Right lobe of liver (tissue), 6 donors: ENCODE measurements at regions not wholly inside any gene's neighbourhood (a gene's known extent, or its start where the extent isn't known, plus 50 kb on each side); places are given as distances from the start of the nearest gene placed in this dataset.

Source experiments
- ATAC-seq, 4 donors: fragments of 200-7000 bp; cut with Tn5 transposase; one replicate each; pipeline ENCODE4 v1.9.1; 2020; ENCODE audit warnings: mild to moderate bottlenecking in 4 of 4, moderate library complexity in 4 of 4
- DNase-seq, 3 donors: peaks; one replicate each; pipeline ENCODE4 v3.0.0-alpha.2; 2020
- H3K27ac ChIP-seq, 3 donors: fragments of 200-600 bp; one replicate each; pipeline ENCODE4 v1.8.0; 2022
- H3K27me3 ChIP-seq, 2 donors: fragments of 200-600 bp; one replicate each; pipeline ENCODE4 v1.8.0; 2022
- H3K36me3 ChIP-seq, 4 donors: fragments of 200-600 bp; sonication (generic) in 1 of 4; one replicate each; pipeline versions ENCODE4 v1.5.1 to v1.8.0; 2017 to 2022; ENCODE audit warnings: control low read depth in 1 of 4
- H3K4me1 ChIP-seq, 4 donors: fragments of 200-600 bp; sonication (generic) in 1 of 4; one replicate each; pipeline versions ENCODE4 v1.5.1 to v1.8.0; 2017 to 2022; ENCODE audit warnings: control low read depth in 1 of 4
- H3K4me3 ChIP-seq, 3 donors: fragments of 200-600 bp; one replicate each; pipeline ENCODE4 v1.8.0; 2022
- H3K9me3 ChIP-seq, 4 donors: fragments of 200-600 bp; sonication (generic) in 1 of 4; one replicate each; pipeline versions ENCODE4 v1.5.1 to v1.8.0; 2017 to 2022; ENCODE audit warnings: control low read depth in 1 of 4
- POLR2A ChIP-seq: fragments of 450-650 bp; IDR thresholded peaks from one replicate; pipeline ENCODE4 v1.6.1; 2017; ENCODE audit warnings: antibody characterized with exemption, mild to moderate bottlenecking
- WGBS: methylation state at CpG from one replicate; pipeline ENCODE4 v1.1.6; 2018; ENCODE audit warnings: low coverage, low lambda C conversion rate; ENCODE audit not compliant: insufficient coverage; ENCODE audit errors: missing lambda C conversion rate; 5-methylcytosine and 5-hydroxymethylcytosine counted together
- intact Hi-C, 2 donors: fragments of 100-400 bp; cut with DNase I; formaldehyde crosslinking; loops; one replicate each; pipeline versions ENCODE4 v1.11.2 to v1.14.1; 2022
- TF ChIP-seq, protein P1 (sequence below), 4 donors: fragments of 200-600 bp in 3 of 4; fragments of 450-650 bp in 1 of 4; IDR thresholded peaks; one replicate each; pipeline versions ENCODE4 v1.5.1 to v1.8.0; 2016 to 2022; ENCODE audit warnings: antibody characterized with exemption in 4 of 4, mild to moderate bottlenecking in 2 of 4
- donor health status: DM: no; HTN: yes; CAD: no.
- donor health status: DM: no; HTN: no; CAD: no.
- donor health status: DM: no; HTN: no; CAD: no.
- donor health status: DM: no; HTN: yes; CAD: no.
- donor health status: DM: no; HTN: yes; CAD: no.

GRCh38 chr10:31617133-31617532, 298.1 kb downstream of the ZEB1 start:
- Histone ChIP-seq H3K27me3 (no peaks in the 10 kb centered on the region), H3K9me3 (no peaks in the 10 kb centered on the region), H3K36me3 (no peaks in the 10 kb centered on the region), H3K27ac (no peak overlapping the region), H3K4me3 (no peak overlapping the region), H3K4me1 (no peaks in the 10 kb centered on the region)
- ATAC-seq: no peak
- TF ChIP-seq, protein P1, sequence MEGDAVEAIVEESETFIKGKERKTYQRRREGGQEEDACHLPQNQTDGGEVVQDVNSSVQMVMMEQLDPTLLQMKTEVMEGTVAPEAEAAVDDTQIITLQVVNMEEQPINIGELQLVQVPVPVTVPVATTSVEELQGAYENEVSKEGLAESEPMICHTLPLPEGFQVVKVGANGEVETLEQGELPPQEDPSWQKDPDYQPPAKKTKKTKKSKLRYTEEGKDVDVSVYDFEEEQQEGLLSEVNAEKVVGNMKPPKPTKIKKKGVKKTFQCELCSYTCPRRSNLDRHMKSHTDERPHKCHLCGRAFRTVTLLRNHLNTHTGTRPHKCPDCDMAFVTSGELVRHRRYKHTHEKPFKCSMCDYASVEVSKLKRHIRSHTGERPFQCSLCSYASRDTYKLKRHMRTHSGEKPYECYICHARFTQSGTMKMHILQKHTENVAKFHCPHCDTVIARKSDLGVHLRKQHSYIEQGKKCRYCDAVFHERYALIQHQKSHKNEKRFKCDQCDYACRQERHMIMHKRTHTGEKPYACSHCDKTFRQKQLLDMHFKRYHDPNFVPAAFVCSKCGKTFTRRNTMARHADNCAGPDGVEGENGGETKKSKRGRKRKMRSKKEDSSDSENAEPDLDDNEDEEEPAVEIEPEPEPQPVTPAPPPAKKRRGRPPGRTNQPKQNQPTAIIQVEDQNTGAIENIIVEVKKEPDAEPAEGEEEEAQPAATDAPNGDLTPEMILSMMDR (IDR thresholded peaks at IDR 0.05): no peak
- no peak for TF ChIP-seq POLR2A
- no peak for DNase-seq
- intact Hi-C loops: no loop called here
- no CpG with 5 or more reads among the region's 2 CpGs for WGBS

DNA sequence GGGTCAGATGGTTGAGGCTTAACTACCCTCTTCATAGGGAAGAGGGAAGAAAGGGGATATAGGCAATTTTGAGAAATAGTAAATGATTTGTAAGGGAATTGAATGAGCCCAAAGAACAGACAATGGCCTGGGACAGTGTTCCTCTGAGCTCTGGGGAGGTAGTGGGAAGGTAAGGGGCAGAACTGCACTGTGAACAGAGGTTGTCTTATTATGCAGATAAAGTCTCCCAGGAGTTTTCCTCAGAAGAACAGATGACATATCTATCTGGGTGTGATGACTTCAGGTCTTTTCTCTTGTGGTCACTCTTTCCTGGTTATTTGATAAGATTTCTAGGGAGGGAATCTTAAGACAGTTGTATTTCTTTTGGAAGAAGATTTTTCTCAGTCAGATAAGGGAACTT, 296.1 kb downstream of the ZEB1 start:
- no peak for TF ChIP-seq POLR2A
- TF ChIP-seq, protein P1 (IDR thresholded peaks at IDR 0.05): no peak
- Histone ChIP-seq H3K27ac (no peak overlapping the region), H3K4me3 (no peak overlapping the region), H3K27me3 (no peaks in the 10 kb centered on the region), H3K36me3 (no peaks in the 10 kb centered on the region), H3K9me3 (no peaks in the 10 kb centered on the region), H3K4me1 (no peaks in the 10 kb centered on the region)
- intact Hi-C loops: no loop called here
- ATAC-seq: no peak
- no peak for DNase-seq

DNA sequence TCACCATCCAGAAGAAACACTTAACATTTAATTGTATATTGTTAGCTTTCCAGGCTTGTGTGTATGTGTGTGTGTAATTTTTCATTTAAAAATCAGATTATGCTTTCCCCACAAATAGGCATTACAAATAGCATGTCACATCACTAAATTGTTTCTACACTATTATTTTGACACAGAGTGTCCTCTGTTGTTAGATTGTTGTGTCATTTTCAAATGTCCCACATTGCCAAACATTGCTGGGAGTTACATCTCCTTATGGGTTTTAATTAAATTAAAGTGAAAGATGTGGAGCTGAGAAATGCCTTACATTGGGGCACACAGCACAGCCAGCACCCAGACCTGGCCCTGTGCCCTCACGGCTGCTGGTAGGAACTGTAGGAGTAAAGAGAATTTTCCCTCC, 295.6 kb downstream of the ZEB1 start:
- intact Hi-C loops: no loop called here
- 71% methylated on average over 1 of the region's 1 CpG for WGBS

DNA sequence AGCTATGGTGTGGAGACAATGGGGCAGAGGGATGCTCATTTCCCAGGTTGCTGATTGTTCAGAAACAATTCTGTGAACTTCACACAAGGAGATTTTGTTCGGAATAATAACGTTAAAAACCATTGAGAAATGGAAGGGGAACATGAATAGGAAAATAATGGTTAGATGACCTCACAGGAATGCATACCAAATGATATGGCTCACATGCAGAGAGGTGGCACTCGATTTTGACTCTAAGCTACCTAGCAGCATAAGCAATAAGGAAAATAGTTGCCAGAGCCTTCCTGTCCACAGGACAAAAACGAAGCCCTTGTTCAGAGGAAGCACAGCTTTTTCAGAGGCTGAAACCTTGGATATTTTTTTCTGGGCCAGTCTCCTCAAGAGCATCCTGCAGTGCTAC, 293.1 kb downstream of the ZEB1 start:
- no peaks in the 10 kb centered on the region for H3K27me3 ChIP-seq

More for the DNA sequence above, 295.6 kb downstream of the ZEB1 start:
- Histone ChIP-seq H3K4me1 (no peaks in the 10 kb centered on the region), H3K27ac (no peak overlapping the region), H3K4me3 (no peak overlapping the region), H3K36me3 (no peaks in the 10 kb centered on the region), H3K9me3 (no peaks in the 10 kb centered on the region), H3K27me3 (no peaks in the 10 kb centered on the region)
- TF ChIP-seq, protein P1 (IDR thresholded peaks at IDR 0.05): no peak
- no peak for TF ChIP-seq POLR2A
- no peak for ATAC-seq
- no peak for DNase-seq

More for the DNA sequence above, 293.1 kb downstream of the ZEB1 start:
- 46% methylated on average over 4 of the region's 4 CpGs for WGBS
- TF ChIP-seq, protein P1 (IDR thresholded peaks at IDR 0.05): no peak
- TF ChIP-seq POLR2A: no peak
- no peaks in the 10 kb centered on the region for H3K4me1 ChIP-seq
- no peaks in the 10 kb centered on the region for H3K9me3 ChIP-seq
- no peak for ATAC-seq
- no peak for DNase-seq
- no peak overlapping the region for H3K27ac ChIP-seq
- H3K36me3 ChIP-seq: no peaks in the 10 kb centered on the region
- intact Hi-C loops: no loop called here
- H3K4me3 ChIP-seq: no peak overlapping the region
